ENCODE measurements at regions not wholly inside any gene's neighbourhood (a gene's known extent, or its start where the extent isn't known, plus 50 kb on each side); places are given as distances from the start of the nearest gene placed in this dataset.
"Not testable (repeated sequence)": the region's sequence is repeated elsewhere in the genome, so short reads cannot be mapped to it uniquely, and the experiment has no call there.

GRCh38 chr1:146604681-146605080 is 333.4 kb upstream of the NBPF12 start:
- not testable (repeated sequence) for H3K4me3 ChIP-seq (ENCODE audit: low read depth in 1 of 2, low read length in 2 of 2); H3K36me3 ChIP-seq (ENCODE audit: control insufficient read depth in 1 of 2, insufficient read depth in 2 of 2, low read length in 2 of 2); H3K4me1 ChIP-seq (ENCODE audit: control insufficient read depth in 1 of 2, insufficient read depth in 2 of 2, low read length in 2 of 2); H3K27ac ChIP-seq (ENCODE audit: low read length); H3K9me3 ChIP-seq (ENCODE audit: control insufficient read depth in 1 of 2, low read length in 2 of 2); H3K27me3 ChIP-seq (ENCODE audit: low read depth, low read length)

GRCh38 chr1:146600720-146601307 is 337.3 kb upstream of the NBPF12 start:
- H3K36me3 ChIP-seq (ENCODE audit: control insufficient read depth in 1 of 2, insufficient read depth in 2 of 2, low read length in 2 of 2); H3K27me3 ChIP-seq (ENCODE audit: low read depth, low read length); H3K9me3 ChIP-seq (ENCODE audit: control insufficient read depth in 1 of 2, low read length in 2 of 2); H3K27ac ChIP-seq (ENCODE audit: low read length); H3K4me3 ChIP-seq (ENCODE audit: low read depth in 1 of 2, low read length in 2 of 2); H3K4me1 ChIP-seq (ENCODE audit: control insufficient read depth in 1 of 2, insufficient read depth in 2 of 2, low read length in 2 of 2): not testable (repeated sequence)

GRCh38 chr1:146599906-146600305 is 338.2 kb upstream of the NBPF12 start:
- not testable (repeated sequence) for H3K36me3 ChIP-seq (ENCODE audit: control insufficient read depth in 1 of 2, insufficient read depth in 2 of 2, low read length in 2 of 2); H3K27me3 ChIP-seq (ENCODE audit: low read depth, low read length); H3K4me1 ChIP-seq (ENCODE audit: control insufficient read depth in 1 of 2, insufficient read depth in 2 of 2, low read length in 2 of 2); H3K4me3 ChIP-seq (ENCODE audit: low read depth in 1 of 2, low read length in 2 of 2); H3K27ac ChIP-seq (ENCODE audit: low read length); H3K9me3 ChIP-seq (ENCODE audit: control insufficient read depth in 1 of 2, low read length in 2 of 2)

GRCh38 chr1:146581229-146581628 is 352.4 kb upstream of the NOTCH2NLA start:
- not testable (repeated sequence) for H3K36me3 ChIP-seq (ENCODE audit: control insufficient read depth in 1 of 2, insufficient read depth in 2 of 2, low read length in 2 of 2); H3K4me1 ChIP-seq (ENCODE audit: control insufficient read depth in 1 of 2, insufficient read depth in 2 of 2, low read length in 2 of 2); H3K9me3 ChIP-seq (ENCODE audit: control insufficient read depth in 1 of 2, low read length in 2 of 2); H3K27ac ChIP-seq (ENCODE audit: low read length); H3K4me3 ChIP-seq (ENCODE audit: low read depth in 1 of 2, low read length in 2 of 2); H3K27me3 ChIP-seq (ENCODE audit: low read depth, low read length)

- not testable (repeated sequence) for H3K27me3 ChIP-seq (ENCODE audit: low read depth, low read length); H3K27ac ChIP-seq (ENCODE audit: low read length); H3K4me3 ChIP-seq (ENCODE audit: low read depth in 1 of 2, low read length in 2 of 2); H3K4me1 ChIP-seq (ENCODE audit: control insufficient read depth in 1 of 2, insufficient read depth in 2 of 2, low read length in 2 of 2); H3K9me3 ChIP-seq (ENCODE audit: control insufficient read depth in 1 of 2, low read length in 2 of 2); H3K36me3 ChIP-seq (ENCODE audit: control insufficient read depth in 1 of 2, insufficient read depth in 2 of 2, low read length in 2 of 2)
Observed at GRCh38 chr1:146567541-146567940, 338.7 kb upstream of the NOTCH2NLA start.

- H3K9me3 ChIP-seq (ENCODE audit: control insufficient read depth in 1 of 2, low read length in 2 of 2); H3K4me3 ChIP-seq (ENCODE audit: low read depth in 1 of 2, low read length in 2 of 2); H3K27ac ChIP-seq (ENCODE audit: low read length); H3K4me1 ChIP-seq (ENCODE audit: control insufficient read depth in 1 of 2, insufficient read depth in 2 of 2, low read length in 2 of 2); H3K27me3 ChIP-seq (ENCODE audit: low read depth, low read length); H3K36me3 ChIP-seq (ENCODE audit: control insufficient read depth in 1 of 2, insufficient read depth in 2 of 2, low read length in 2 of 2): not testable (repeated sequence)
Observed at GRCh38 chr1:146558032-146558431, 329.2 kb upstream of the NOTCH2NLA start.

GRCh38 chr1:146556405-146556804 is 327.6 kb upstream of the NOTCH2NLA start:
- H3K4me1 ChIP-seq (ENCODE audit: control insufficient read depth in 1 of 2, insufficient read depth in 2 of 2, low read length in 2 of 2); H3K4me3 ChIP-seq (ENCODE audit: low read depth in 1 of 2, low read length in 2 of 2); H3K27me3 ChIP-seq (ENCODE audit: low read depth, low read length); H3K27ac ChIP-seq (ENCODE audit: low read length); H3K36me3 ChIP-seq (ENCODE audit: control insufficient read depth in 1 of 2, insufficient read depth in 2 of 2, low read length in 2 of 2); H3K9me3 ChIP-seq (ENCODE audit: control insufficient read depth in 1 of 2, low read length in 2 of 2): not testable (repeated sequence)

- H3K4me1 ChIP-seq (ENCODE audit: control insufficient read depth in 1 of 2, insufficient read depth in 2 of 2, low read length in 2 of 2); H3K27me3 ChIP-seq (ENCODE audit: low read depth, low read length); H3K27ac ChIP-seq (ENCODE audit: low read length); H3K36me3 ChIP-seq (ENCODE audit: control insufficient read depth in 1 of 2, insufficient read depth in 2 of 2, low read length in 2 of 2); H3K9me3 ChIP-seq (ENCODE audit: control insufficient read depth in 1 of 2, low read length in 2 of 2); H3K4me3 ChIP-seq (ENCODE audit: low read depth in 1 of 2, low read length in 2 of 2): not testable (repeated sequence)
Observed at GRCh38 chr1:146552414-146552813, 323.6 kb upstream of the NOTCH2NLA start.

GRCh38 chr1:146548684-146549083 is 319.9 kb upstream of the NOTCH2NLA start:
- not testable (repeated sequence) for H3K4me3 ChIP-seq (ENCODE audit: low read depth in 1 of 2, low read length in 2 of 2); H3K27me3 ChIP-seq (ENCODE audit: low read depth, low read length); H3K36me3 ChIP-seq (ENCODE audit: control insufficient read depth in 1 of 2, insufficient read depth in 2 of 2, low read length in 2 of 2); H3K9me3 ChIP-seq (ENCODE audit: control insufficient read depth in 1 of 2, low read length in 2 of 2); H3K27ac ChIP-seq (ENCODE audit: low read length); H3K4me1 ChIP-seq (ENCODE audit: control insufficient read depth in 1 of 2, insufficient read depth in 2 of 2, low read length in 2 of 2)

GRCh38 chr1:146546189-146546588 is 317.4 kb upstream of the NOTCH2NLA start:
- not testable (repeated sequence) for H3K4me1 ChIP-seq (ENCODE audit: control insufficient read depth in 1 of 2, insufficient read depth in 2 of 2, low read length in 2 of 2); H3K4me3 ChIP-seq (ENCODE audit: low read depth in 1 of 2, low read length in 2 of 2); H3K27ac ChIP-seq (ENCODE audit: low read length); H3K36me3 ChIP-seq (ENCODE audit: control insufficient read depth in 1 of 2, insufficient read depth in 2 of 2, low read length in 2 of 2); H3K9me3 ChIP-seq (ENCODE audit: control insufficient read depth in 1 of 2, low read length in 2 of 2); H3K27me3 ChIP-seq (ENCODE audit: low read depth, low read length)

- H3K36me3 ChIP-seq (ENCODE audit: control insufficient read depth in 1 of 2, insufficient read depth in 2 of 2, low read length in 2 of 2); H3K4me1 ChIP-seq (ENCODE audit: control insufficient read depth in 1 of 2, insufficient read depth in 2 of 2, low read length in 2 of 2); H3K27ac ChIP-seq (ENCODE audit: low read length); H3K9me3 ChIP-seq (ENCODE audit: control insufficient read depth in 1 of 2, low read length in 2 of 2); H3K27me3 ChIP-seq (ENCODE audit: low read depth, low read length); H3K4me3 ChIP-seq (ENCODE audit: low read depth in 1 of 2, low read length in 2 of 2): not testable (repeated sequence)
Observed at GRCh38 chr1:146537775-146538373, 309.1 kb upstream of the NOTCH2NLA start.

- H3K4me3 ChIP-seq (ENCODE audit: low read depth in 1 of 2, low read length in 2 of 2); H3K9me3 ChIP-seq (ENCODE audit: control insufficient read depth in 1 of 2, low read length in 2 of 2); H3K27me3 ChIP-seq (ENCODE audit: low read depth, low read length); H3K4me1 ChIP-seq (ENCODE audit: control insufficient read depth in 1 of 2, insufficient read depth in 2 of 2, low read length in 2 of 2); H3K36me3 ChIP-seq (ENCODE audit: control insufficient read depth in 1 of 2, insufficient read depth in 2 of 2, low read length in 2 of 2); H3K27ac ChIP-seq (ENCODE audit: low read length): not testable (repeated sequence)
Observed at GRCh38 chr1:146536028-146536427, 307.2 kb upstream of the NOTCH2NLA start.

Data from muscle layer of duodenum (tissue), 2 donors.